ENCODE measurements at regions not wholly inside any gene's neighbourhood (a gene's known extent, or its start where the extent isn't known, plus 50 kb on each side); places are given as distances from the start of the nearest gene placed in this dataset.
"Not testable (repeated sequence)": the region's sequence is repeated elsewhere in the genome, so short reads cannot be mapped to it uniquely, and the experiment has no call there.

GRCh38 chr17:13158494-13159240 lies 140.8 kb upstream of the ELAC2 start:
- ChIA-PET CTCF (no interaction called here), POLR2A (no interaction called here)

- CTCF ChIA-PET, result no interaction called here
- POLR2A ChIA-PET, result no interaction called here
Observed at GRCh38 chr17:13157656-13158055, 139.8 kb upstream of the ELAC2 start.

GRCh38 chr17:13154930-13155329 lies 137.1 kb upstream of the ELAC2 start:
- ChIA-PET CTCF (no interaction called here), POLR2A (no interaction called here)

GRCh38 chr17:13154398-13154797 lies 136.6 kb upstream of the ELAC2 start:
- CTCF ChIA-PET, result no interaction called here
- POLR2A ChIA-PET, result no interaction called here

- CTCF ChIA-PET, result no interaction called here
- POLR2A ChIA-PET, result no interaction called here
Observed at GRCh38 chr17:13153036-13153435, 135.2 kb upstream of the ELAC2 start.

GRCh38 chr17:13152501-13152900 lies 134.7 kb upstream of the ELAC2 start:
- ChIA-PET CTCF (no interaction called here), POLR2A (no interaction called here)

- CTCF ChIA-PET, POLR2A ChIA-PET: not testable (repeated sequence)
Observed at GRCh38 chr17:13150738-13151137, 132.9 kb upstream of the ELAC2 start.

- ChIA-PET CTCF (no interaction called here), POLR2A (no interaction called here)
Observed at GRCh38 chr17:13143001-13143400, 125.2 kb upstream of the ELAC2 start.

GRCh38 chr17:13140750-13141149 lies 122.9 kb upstream of the ELAC2 start:
- CTCF ChIA-PET, result no interaction called here
- POLR2A ChIA-PET, result no interaction called here

GRCh38 chr17:13135506-13135905 lies 117.7 kb upstream of the ELAC2 start:
- ChIA-PET CTCF (no interaction called here), POLR2A (no interaction called here)

- CTCF ChIA-PET, result no interaction called here
- POLR2A ChIA-PET, result no interaction called here
Observed at GRCh38 chr17:13134076-13134475, 116.2 kb upstream of the ELAC2 start.

- ChIA-PET CTCF (no interaction called here), POLR2A (no interaction called here)
Observed at GRCh38 chr17:13131225-13131624, 113.4 kb upstream of the ELAC2 start.

- CTCF ChIA-PET, result no interaction called here
- POLR2A ChIA-PET, result no interaction called here
Observed at GRCh38 chr17:13129356-13129755, 111.5 kb upstream of the ELAC2 start.

- POLR2A ChIA-PET, result no interaction called here
- CTCF ChIA-PET, result no interaction called here
Observed at GRCh38 chr17:13128676-13129075, 110.8 kb upstream of the ELAC2 start.

- POLR2A ChIA-PET, result no interaction called here
Observed at GRCh38 chr17:13127921-13128602, 110.2 kb upstream of the ELAC2 start.

GRCh38 chr17:13120864-13121263 lies 103.0 kb upstream of the ELAC2 start:
- ChIA-PET CTCF (no interaction called here), POLR2A (no interaction called here)

More at GRCh38 chr17:13127921-13128602, 110.2 kb upstream of the ELAC2 start:
- CTCF ChIA-PET, result no interaction called here

- ChIA-PET POLR2A (no interaction called here), CTCF (no interaction called here)
Observed at GRCh38 chr17:13118311-13118710, 100.5 kb upstream of the ELAC2 start.

- ChIA-PET POLR2A (no interaction called here), CTCF (no interaction called here)
Observed at GRCh38 chr17:13117616-13118015, 99.8 kb upstream of the ELAC2 start.

GRCh38 chr17:13114601-13115031 lies 96.8 kb upstream of the ELAC2 start:
- ChIA-PET CTCF (no interaction called here), POLR2A (no interaction called here)

GRCh38 chr17:13113821-13114525 lies 96.1 kb upstream of the ELAC2 start:
- ChIA-PET CTCF (no interaction called here), POLR2A (no interaction called here)

GRCh38 chr17:13107676-13108235 lies 89.9 kb upstream of the ELAC2 start:
- CTCF ChIA-PET, result no interaction called here
- POLR2A ChIA-PET, result no interaction called here
